Lower leg skin (tissue), 4 donors: ENCODE measurements at regions not wholly inside any gene's neighbourhood (a gene's known extent, or its start where the extent isn't known, plus 50 kb on each side); places are given as distances from the start of the nearest gene placed in this dataset.

ENCODE experiments used
- DNase-seq, 2 donors: peaks; one replicate each; pipeline ENCODE4 v3.0.0-alpha.2; 2019; ENCODE audit warnings: low spot score in 2 of 2
- H3K4me3 ChIP-seq: fragments of 200-600 bp; sonication (generic); 2 replicates; pipeline ENCODE4 v1.5.1; 2017; ENCODE audit warnings: mild to moderate bottlenecking, low read depth; ENCODE audit not compliant: poor library complexity, severe bottlenecking
- CTCF ChIP-seq, 3 donors: fragments of 450-650 bp; IDR thresholded peaks; one replicate each; pipeline ENCODE4 v1.5.1; 2016; ENCODE audit warnings: antibody characterized with exemption in 3 of 3, mild to moderate bottlenecking in 3 of 3, moderate library complexity in 2 of 3
- POLR2A ChIP-seq, 2 donors: fragments of 450-650 bp; IDR thresholded peaks; one replicate each; pipeline ENCODE4 v1.6.1; 2016 to 2017; ENCODE audit warnings: antibody characterized with exemption in 2 of 2, mild to moderate bottlenecking in 1 of 2, moderate library complexity in 1 of 2
- WGBS, 2 donors: methylation state at CpG; one replicate each; pipeline ENCODE4 v1.1.5; 2018; 5-methylcytosine and 5-hydroxymethylcytosine counted together
- intact Hi-C: fragments of 100-400 bp; cut with DNase I; formaldehyde crosslinking; loops from one replicate; pipeline ENCODE4 v1.15.0; 2023; ENCODE audit warnings: low total_unique reads

DNA sequence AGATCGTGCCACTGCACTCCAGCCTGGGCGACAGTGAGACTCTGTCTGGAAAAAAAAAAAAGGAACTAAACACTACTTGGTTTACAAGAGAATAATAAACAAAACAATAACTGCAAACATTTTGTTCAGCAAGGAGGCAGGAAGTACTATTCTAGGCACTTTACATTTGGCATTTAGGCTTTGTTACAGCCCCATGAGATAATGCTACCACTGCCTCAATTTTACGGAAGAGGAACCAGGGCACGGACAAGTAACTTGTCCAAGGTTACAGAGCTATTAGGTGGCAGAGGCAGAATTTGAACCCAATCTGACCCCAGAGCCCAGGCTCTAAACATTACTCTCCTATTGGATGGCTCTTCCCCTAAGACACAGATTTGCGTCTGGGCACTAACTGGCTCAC lies 108.7 kb upstream of the AKIP1 start:
- intact Hi-C loops: no loop called here
- WGBS, 2 donors: 87 to 92% methylated on average over 5 of the region's 5 CpGs
- DNase-seq: no peak
- TF ChIP-seq CTCF (IDR thresholded peaks at IDR 0.05): no peak
- TF ChIP-seq POLR2A (IDR thresholded peaks at IDR 0.05): no peak
- H3K4me3 ChIP-seq: no peak overlapping the region

DNA sequence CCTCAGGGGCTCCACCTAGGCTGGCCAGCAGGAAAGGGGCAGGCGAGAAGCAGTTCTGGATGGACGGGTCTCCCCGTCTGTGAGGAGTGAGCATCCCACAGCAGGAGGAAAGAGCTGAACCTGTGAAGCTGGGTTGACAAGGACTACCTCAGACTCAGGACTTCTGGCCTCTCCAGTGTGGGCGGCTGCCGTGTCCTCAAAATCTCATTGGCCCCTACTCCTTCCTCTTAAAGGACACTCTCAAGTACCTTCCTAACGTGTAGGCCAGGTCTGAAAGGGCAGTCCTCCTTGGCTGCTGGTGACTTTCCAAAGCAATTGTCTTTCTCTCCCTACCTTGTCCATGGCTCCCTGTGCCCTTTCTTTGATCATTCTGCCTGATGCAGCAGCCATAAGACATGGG lies 107.0 kb upstream of the AKIP1 start:
- WGBS, 2 donors: 88 to 93% methylated on average over 6 of the region's 6 CpGs
- DNase-seq: no peak
- TF ChIP-seq CTCF (IDR thresholded peaks at IDR 0.05): no peak
- TF ChIP-seq POLR2A (IDR thresholded peaks at IDR 0.05): no peak
- intact Hi-C loops: no loop called here
- H3K4me3 ChIP-seq: no peak overlapping the region

DNA sequence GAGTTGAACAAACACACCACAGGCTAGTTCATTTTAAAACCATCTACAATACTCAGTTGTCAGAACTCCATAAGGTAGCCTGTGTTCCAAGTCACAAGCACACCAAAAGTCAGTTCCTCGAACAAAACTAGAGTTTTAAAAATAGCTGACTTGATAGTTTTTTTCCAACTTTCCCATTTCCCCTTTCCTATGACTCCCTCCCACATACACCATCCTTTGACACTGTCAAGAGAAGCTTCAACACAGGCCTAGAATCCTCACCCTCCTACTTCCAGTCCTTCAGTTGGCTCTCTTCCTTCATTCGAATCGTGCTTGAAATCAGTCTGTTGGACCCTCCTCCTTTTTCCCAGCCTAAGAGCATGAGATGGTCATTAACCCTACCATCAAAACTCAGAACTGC lies 105.7 kb upstream of the AKIP1 start:
- intact Hi-C loops: no loop called here
- WGBS, 2 donors: 39 to 44% methylated on average over 3 of the region's 3 CpGs
- DNase-seq: no peak
- H3K4me3 ChIP-seq: no peak overlapping the region
- TF ChIP-seq CTCF (IDR thresholded peaks at IDR 0.05) (no peak), POLR2A (IDR thresholded peaks at IDR 0.05) (no peak)

GRCh38 chr11:8806974-8807373 lies 104.0 kb upstream of the AKIP1 start:
- intact Hi-C loops: no loop called here
- no peak for TF ChIP-seq POLR2A (IDR thresholded peaks at IDR 0.05)
- TF ChIP-seq CTCF (IDR thresholded peaks at IDR 0.05): no peak
- H3K4me3 ChIP-seq: no peak overlapping the region
- no peak for DNase-seq
- WGBS, 2 donors: 62 to 68% methylated on average over 8 of the region's 8 CpGs

GRCh38 chr11:8807544-8808225 lies 103.3 kb upstream of the AKIP1 start:
- TF ChIP-seq POLR2A (IDR thresholded peaks at IDR 0.05): no peak
- no peak for TF ChIP-seq CTCF (IDR thresholded peaks at IDR 0.05)
- peak in 1 of 2 donors; percentile 35 for DNase-seq
- intact Hi-C loops: no loop called here
- WGBS, 2 donors: 34 to 39% methylated on average over 10 of the region's 10 CpGs
- no peak overlapping the region for H3K4me3 ChIP-seq

DNA sequence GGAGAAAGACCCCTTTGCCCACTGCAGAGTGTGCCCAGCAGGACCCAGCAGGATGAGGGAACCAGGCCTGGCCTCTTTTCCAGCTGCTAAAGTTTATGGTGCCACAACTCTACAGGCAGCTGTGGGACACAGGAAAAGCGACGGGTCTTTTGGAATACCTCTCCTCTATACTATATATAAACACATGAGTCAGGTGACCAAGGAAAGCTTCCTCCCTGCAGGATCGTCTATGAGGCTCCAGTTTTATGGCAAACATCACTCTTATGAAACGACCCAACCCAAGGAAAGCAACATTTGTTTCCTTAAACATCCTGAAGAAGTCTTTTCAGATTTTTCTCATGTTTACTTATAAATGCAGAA lies 102.8 kb upstream of the AKIP1 start:
- WGBS, 2 donors: 28 to 42% methylated on average over 4 of the region's 4 CpGs

More for the DNA sequence above, 102.8 kb upstream of the AKIP1 start:
- no peak overlapping the region for H3K4me3 ChIP-seq
- no peak for TF ChIP-seq POLR2A (IDR thresholded peaks at IDR 0.05)
- TF ChIP-seq CTCF (IDR thresholded peaks at IDR 0.05): no peak
- DNase-seq: no peak
- intact Hi-C loops: no loop called here
